Activated CD4-positive, alpha-beta T cell treated with anti-CD3 and anti-CD28 coated beads for 24 hours (primary cell): ENCODE measurements at regions not wholly inside any gene's neighbourhood (a gene's known extent, or its start where the extent isn't known, plus 50 kb on each side); places are given as distances from the start of the nearest gene placed in this dataset.

ENCODE experiments used
- DNase-seq, 2 donors: peaks; one replicate each; pipeline ENCODE4 v3.0.0-alpha.2; 2020; ENCODE audit warnings: low read depth in 2 of 2

DNA sequence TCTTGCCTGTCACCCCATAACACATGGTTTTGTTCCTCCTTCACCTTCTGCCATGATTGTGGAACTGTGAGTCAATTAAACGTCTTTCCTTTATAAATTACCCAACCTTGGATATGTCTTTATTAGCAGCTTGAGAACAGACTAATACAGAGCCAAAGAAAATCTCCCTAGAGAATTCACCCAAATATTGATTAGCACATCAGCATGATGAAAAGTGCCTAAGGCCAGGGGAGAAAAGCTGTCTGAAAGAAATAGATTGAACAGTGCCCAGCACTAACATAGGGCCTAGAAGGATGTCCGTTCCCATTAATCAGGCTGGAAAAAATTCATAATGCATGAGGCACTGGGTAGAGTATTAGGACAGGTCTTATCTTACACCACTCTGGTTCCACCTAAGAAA lies 111.9 kb upstream of the CALN1 start:
- no peak for DNase-seq

GRCh38 chr7:72504061-72504706 lies 92.0 kb upstream of the CALN1 start:
- DNase-seq: no peak

DNA sequence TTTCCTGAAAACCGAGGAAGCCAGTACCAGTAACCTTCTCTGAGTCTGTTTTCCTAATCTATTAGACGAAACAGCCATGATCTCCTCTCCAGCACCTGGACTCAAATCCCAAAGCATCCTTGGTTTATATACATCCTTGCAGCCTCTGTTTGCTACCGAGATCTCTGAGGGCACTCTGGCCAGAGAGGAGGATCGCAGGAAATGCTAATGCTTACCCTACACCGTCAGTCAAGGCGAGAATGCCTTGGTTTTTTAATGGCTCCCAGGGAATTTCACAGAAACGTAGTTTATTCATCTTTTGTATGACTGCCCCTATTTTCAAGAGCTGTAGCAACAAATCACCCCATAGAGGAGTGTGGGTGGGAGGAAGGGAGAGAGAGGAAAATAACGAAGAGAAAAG lies 91.5 kb upstream of the CALN1 start:
- DNase-seq: no peak

GRCh38 chr7:72494807-72495206 lies 82.7 kb upstream of the CALN1 start:
- DNase-seq: no peak

GRCh38 chr7:72493850-72494661 lies 81.9 kb upstream of the CALN1 start:
- DNase-seq: peak; percentile 15 to 47

- no peak for DNase-seq
Measured at GRCh38 chr7:72492461-72493065, 80.4 kb upstream of the CALN1 start.

DNA sequence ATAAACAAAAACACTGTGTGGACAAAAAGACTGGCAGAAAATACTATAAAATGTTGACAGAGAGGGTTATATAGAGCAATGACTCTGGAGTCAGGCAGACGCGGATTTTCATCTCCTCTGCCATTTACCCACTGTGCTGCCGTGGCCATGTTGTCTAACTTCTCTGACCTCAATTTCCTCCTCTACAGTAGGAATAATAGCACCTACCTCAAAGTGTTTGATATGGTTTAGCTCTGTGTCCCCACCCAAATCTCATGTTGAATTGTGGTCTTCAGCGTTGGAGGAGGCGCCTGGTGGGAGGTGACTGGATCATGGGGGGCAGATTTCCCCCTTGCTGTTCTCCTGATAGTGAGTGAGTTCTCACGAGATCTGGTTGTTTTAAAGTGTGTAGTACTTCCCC lies 78.2 kb upstream of the CALN1 start:
- DNase-seq: no peak

DNA sequence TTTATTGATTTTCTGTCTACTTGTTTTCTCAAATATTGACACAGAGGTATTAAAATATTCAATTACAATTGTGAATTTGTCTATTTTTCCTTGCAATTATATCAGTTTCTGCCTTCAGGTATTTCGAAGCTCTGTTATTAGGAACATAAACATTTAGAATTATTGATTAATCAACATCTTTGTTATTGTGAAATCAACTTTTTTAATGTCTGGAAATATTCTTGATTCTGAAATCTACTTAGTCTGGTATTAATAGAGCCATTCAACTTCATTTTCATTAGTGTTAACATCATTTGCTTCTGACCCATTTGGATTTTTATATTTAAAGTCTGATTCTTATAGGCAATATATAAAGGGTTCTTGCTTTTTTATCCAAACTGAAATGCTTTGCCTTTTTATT lies 69.8 kb upstream of the CALN1 start:
- no peak for DNase-seq

GRCh38 chr7:72476608-72477305 lies 64.6 kb upstream of the CALN1 start:
- DNase-seq: no peak

DNA sequence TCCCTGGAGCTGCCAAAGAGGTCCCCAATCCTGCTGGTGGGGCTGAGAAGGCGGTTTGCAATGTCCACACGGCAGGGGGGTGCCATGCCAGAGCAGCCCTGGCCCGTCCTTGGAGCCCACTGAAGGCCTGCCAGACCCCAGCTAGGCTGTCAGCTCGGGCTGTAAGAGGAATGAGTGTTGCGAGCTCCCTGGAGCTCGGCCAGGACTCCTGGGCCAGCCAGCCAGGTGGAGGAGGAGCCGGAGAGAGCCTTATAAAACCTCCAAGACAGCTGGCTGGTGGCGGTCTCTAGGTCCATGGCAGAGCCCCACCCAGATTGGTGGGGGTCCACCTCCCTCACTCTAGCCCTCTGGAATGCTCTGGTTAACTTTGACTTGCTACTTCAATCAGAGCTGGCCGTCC lies 55.1 kb upstream of the CALN1 start:
- no peak for DNase-seq

GRCh38 chr7:72466797-72467196 lies 54.7 kb upstream of the CALN1 start:
- DNase-seq: no peak

GRCh38 chr7:72465521-72465920 lies 53.4 kb upstream of the CALN1 start:
- no peak for DNase-seq

GRCh38 chr7:72462311-72462710 lies 50.2 kb upstream of the CALN1 start:
- DNase-seq: no peak
